Gastroesophageal sphincter (tissue), 4 donors: ENCODE measurements at regions not wholly inside any gene's neighbourhood (a gene's known extent, or its start where the extent isn't known, plus 50 kb on each side); places are given as distances from the start of the nearest gene placed in this dataset.

Source experiments
- ATAC-seq: fragments of 150-250 bp; one replicate; pipeline ENCODE4 v1.9.1; 2016; ENCODE audit warnings: mild to moderate bottlenecking, moderate library complexity
- H3K27ac ChIP-seq, 4 donors: fragments of 200-600 bp; sonication (generic) in 3 of 4; 1 replicate in 3 of 4; 2 replicates in 1 of 4; pipeline ENCODE4 v1.5.1; 2016 to 2019
- H3K27me3 ChIP-seq: fragments of 200-600 bp; sonication (generic); one replicate; pipeline ENCODE4 v1.5.1; 2019
- H3K36me3 ChIP-seq, 2 donors: fragments of 200-600 bp; sonication (generic); one replicate each; pipeline ENCODE4 v1.5.1; 2019; ENCODE audit warnings: control low read depth in 1 of 2
- H3K4me1 ChIP-seq, 3 donors: fragments of 200-600 bp; sonication (generic); 1 replicate in 2 of 3; 2 replicates in 1 of 3; pipeline ENCODE4 v1.5.1; 2016 to 2019; ENCODE audit warnings: control low read depth in 2 of 3
- H3K4me3 ChIP-seq, 2 donors: fragments of 200-600 bp; sonication (generic); one replicate each; pipeline ENCODE4 v1.5.1; 2019; ENCODE audit warnings: mild to moderate bottlenecking in 1 of 2, moderate library complexity in 1 of 2
- H3K9me3 ChIP-seq, 3 donors: fragments of 200-600 bp; sonication (generic); one replicate each; pipeline ENCODE4 v1.5.1; 2017 to 2019; ENCODE audit warnings: control low read depth in 2 of 3
- CTCF ChIP-seq, 4 experiments: fragments of 200-600 bp in 2 of 4; fragments of 450-650 bp in 2 of 4; sonication (generic) in 1 of 4; IDR thresholded peaks; one replicate each; pipeline ENCODE4 v1.5.1; 2017 to 2019; ENCODE audit warnings: antibody characterized with exemption in 4 of 4, mild to moderate bottlenecking in 2 of 4, moderate library complexity in 2 of 4
- EP300 ChIP-seq: sonication (generic); formaldehyde crosslinking; IDR thresholded peaks from one replicate; pipeline ENCODE4 v1.6.1; 2017; ENCODE audit warnings: antibody characterized with exemption, mild to moderate bottlenecking
- POLR2A ChIP-seq, 2 donors: fragments of 450-650 bp; IDR thresholded peaks; one replicate each; pipeline ENCODE4 v1.6.1; 2017; ENCODE audit warnings: antibody characterized with exemption in 2 of 2, mild to moderate bottlenecking in 2 of 2, moderate library complexity in 1 of 2
- POLR2AphosphoS5 ChIP-seq: sonication (generic); formaldehyde crosslinking; IDR thresholded peaks from one replicate; pipeline ENCODE4 v1.6.1; 2017; ENCODE audit warnings: antibody characterized with exemption
- WGBS, 2 donors: methylation state at CpG; one replicate each; pipeline ENCODE4 v1.1.5; 2018; ENCODE audit warnings: low coverage in 1 of 2; 5-methylcytosine and 5-hydroxymethylcytosine counted together

GRCh38 chr12:94798113-94798512, 147.8 kb upstream of the TMCC3 start:
- H3K9me3 ChIP-seq, result no peaks in the 10 kb centered on the region
- no peaks in the 10 kb centered on the region for H3K27me3 ChIP-seq
- no peak overlapping the region for H3K4me3 ChIP-seq
- peaks cover 0 to 3% (median 3%) of the 10 kb centered on the region in 3 donors for H3K4me1 ChIP-seq
- H3K36me3 ChIP-seq, result no peaks in the 10 kb centered on the region
- H3K27ac ChIP-seq, result no peak overlapping the region
- WGBS, 2 donors, result 77 to 88% methylated on average over 1 of the region's 1 CpG
- no peak for TF ChIP-seq EP300
- no peak for TF ChIP-seq POLR2AphosphoS5
- TF ChIP-seq CTCF (IDR thresholded peaks at IDR 0.05), result no peak
- TF ChIP-seq POLR2A (IDR thresholded peaks at IDR 0.05), result no peak
- ATAC-seq, result no peak

GRCh38 chr12:94795520-94795919, 145.2 kb upstream of the TMCC3 start:
- 49 to 71% methylated on average over 3 to 4 of the region's 9 CpGs for WGBS, 2 donors
- H3K4me1 ChIP-seq, result peaks cover 0 to 6% (median 4%) of the 10 kb centered on the region in 3 donors
- peak; percentile 35 for ATAC-seq
- no peaks in the 10 kb centered on the region for H3K27me3 ChIP-seq
- TF ChIP-seq POLR2AphosphoS5 (no peak), POLR2A (IDR thresholded peaks at IDR 0.05) (no peak), EP300 (no peak), CTCF (IDR thresholded peaks at IDR 0.05) (no peak)
- H3K36me3 ChIP-seq, result no peaks in the 10 kb centered on the region
- H3K9me3 ChIP-seq, result no peaks in the 10 kb centered on the region
- no peak overlapping the region for H3K27ac ChIP-seq
- no peak overlapping the region for H3K4me3 ChIP-seq

GRCh38 chr12:94795044-94795443, 144.7 kb upstream of the TMCC3 start:
- WGBS, 2 donors, result 87 to 95% methylated on average over 2 to 4 of the region's 4 CpGs
- TF ChIP-seq POLR2AphosphoS5 (no peak), POLR2A (IDR thresholded peaks at IDR 0.05) (no peak), EP300 (no peak), CTCF (IDR thresholded peaks at IDR 0.05) (no peak)
- Histone ChIP-seq H3K27ac (no peak overlapping the region), H3K4me3 (no peak overlapping the region), H3K4me1 (peaks cover 0 to 6% (median 4%) of the 10 kb centered on the region in 3 donors), H3K36me3 (no peaks in the 10 kb centered on the region), H3K27me3 (no peaks in the 10 kb centered on the region), H3K9me3 (no peaks in the 10 kb centered on the region)
- no peak for ATAC-seq

- H3K36me3 ChIP-seq, result no peaks in the 10 kb centered on the region
- no peak for TF ChIP-seq CTCF (IDR thresholded peaks at IDR 0.05)
- TF ChIP-seq POLR2AphosphoS5, result no peak
- no peak for TF ChIP-seq EP300
- TF ChIP-seq POLR2A (IDR thresholded peaks at IDR 0.05), result no peak
- peaks cover 0 to 6% (median 4%) of the 10 kb centered on the region in 3 donors for H3K4me1 ChIP-seq
- 19 to 71% methylated on average over 6 to 10 of the region's 10 CpGs for WGBS, 2 donors
- H3K4me3 ChIP-seq, result no peak overlapping the region
- no peaks in the 10 kb centered on the region for H3K27me3 ChIP-seq
- no peak overlapping the region for H3K27ac ChIP-seq
- no peak for ATAC-seq
- no peaks in the 10 kb centered on the region for H3K9me3 ChIP-seq
Observed at GRCh38 chr12:94793191-94793595, 142.8 kb upstream of the TMCC3 start.

GRCh38 chr12:94792693-94793092, 142.3 kb upstream of the TMCC3 start:
- Histone ChIP-seq H3K4me3 (no peak overlapping the region), H3K36me3 (no peaks in the 10 kb centered on the region), H3K4me1 (peaks cover 0 to 6% (median 4%) of the 10 kb centered on the region in 3 donors), H3K27ac (no peak overlapping the region), H3K9me3 (no peaks in the 10 kb centered on the region), H3K27me3 (no peaks in the 10 kb centered on the region)
- WGBS, 2 donors, result 50% methylated on average over 6 of the region's 6 CpGs; no CpG with 5 or more reads in 1 of the 2 donors
- TF ChIP-seq POLR2AphosphoS5 (no peak), POLR2A (IDR thresholded peaks at IDR 0.05) (no peak), CTCF (IDR thresholded peaks at IDR 0.05) (no peak), EP300 (no peak)
- ATAC-seq, result no peak
